GM13977 (cell line): ENCODE measurements at regions not wholly inside any gene's neighbourhood (a gene's known extent, or its start where the extent isn't known, plus 50 kb on each side); places are given as distances from the start of the nearest gene placed in this dataset.

Source experiments
- DNase-seq: peaks from one replicate; pipeline ENCODE4 v3.0.0; 2012; ENCODE audit warnings: low spot score
- in situ Hi-C: fragments of 300-500 bp; cut with MboI; formaldehyde crosslinking; loops from one replicate; pipeline ENCODE4 v1.12.0; 2022; ENCODE audit warnings: low sequenced_read_pairs, low pct_unique_long_range_greater_than_20kb, mixed read lengths, inconsistent platforms; ENCODE audit not compliant: unreplicated experiment
- TF ChIP-seq, protein P1 (sequence below): IDR thresholded peaks from 2 replicates; pipeline ENCODE4 v1.5.1; 2012; ENCODE audit warnings: mild to moderate bottlenecking, control low read depth; ENCODE audit not compliant: insufficient read depth; ENCODE audit errors: extremely low read depth, missing control alignments

DNA sequence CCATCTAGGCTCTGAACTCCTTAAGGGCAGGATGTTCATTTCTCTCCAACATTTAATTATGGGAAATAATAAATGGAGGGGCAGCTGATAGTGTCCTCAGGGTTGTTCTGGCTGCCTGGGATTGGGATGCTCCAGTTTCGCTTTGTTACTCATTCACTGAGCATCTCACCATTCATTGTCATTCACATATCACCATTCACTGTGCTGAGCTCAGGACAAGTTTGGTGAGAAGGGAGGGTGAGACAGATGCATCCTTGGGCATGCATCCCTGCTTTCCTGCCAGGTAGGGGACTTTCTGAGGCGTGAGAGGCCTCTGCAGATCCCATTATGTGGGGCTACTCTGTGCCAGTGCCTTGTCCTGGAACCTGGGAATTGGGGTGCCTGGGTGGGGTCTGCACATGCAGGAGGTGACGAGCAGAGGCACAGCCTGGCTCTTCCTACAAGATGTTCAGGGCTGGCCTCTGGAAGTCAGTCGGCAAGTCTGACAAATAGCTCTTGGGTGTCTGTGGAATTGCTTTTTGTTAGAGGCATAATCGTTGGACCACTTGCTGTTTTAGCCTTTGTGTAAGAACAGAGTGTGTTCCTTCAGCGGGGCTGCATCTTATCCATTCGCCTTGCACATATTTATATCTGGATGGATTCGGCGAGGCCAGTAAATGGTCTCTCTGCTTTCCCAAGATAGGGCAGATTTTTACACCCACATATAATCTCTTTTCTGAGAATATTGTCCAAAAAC, 323.2 kb upstream of the THSD7B start:
- no peak for DNase-seq
- in situ Hi-C loops, result no loop called here
- TF ChIP-seq, protein P1, sequence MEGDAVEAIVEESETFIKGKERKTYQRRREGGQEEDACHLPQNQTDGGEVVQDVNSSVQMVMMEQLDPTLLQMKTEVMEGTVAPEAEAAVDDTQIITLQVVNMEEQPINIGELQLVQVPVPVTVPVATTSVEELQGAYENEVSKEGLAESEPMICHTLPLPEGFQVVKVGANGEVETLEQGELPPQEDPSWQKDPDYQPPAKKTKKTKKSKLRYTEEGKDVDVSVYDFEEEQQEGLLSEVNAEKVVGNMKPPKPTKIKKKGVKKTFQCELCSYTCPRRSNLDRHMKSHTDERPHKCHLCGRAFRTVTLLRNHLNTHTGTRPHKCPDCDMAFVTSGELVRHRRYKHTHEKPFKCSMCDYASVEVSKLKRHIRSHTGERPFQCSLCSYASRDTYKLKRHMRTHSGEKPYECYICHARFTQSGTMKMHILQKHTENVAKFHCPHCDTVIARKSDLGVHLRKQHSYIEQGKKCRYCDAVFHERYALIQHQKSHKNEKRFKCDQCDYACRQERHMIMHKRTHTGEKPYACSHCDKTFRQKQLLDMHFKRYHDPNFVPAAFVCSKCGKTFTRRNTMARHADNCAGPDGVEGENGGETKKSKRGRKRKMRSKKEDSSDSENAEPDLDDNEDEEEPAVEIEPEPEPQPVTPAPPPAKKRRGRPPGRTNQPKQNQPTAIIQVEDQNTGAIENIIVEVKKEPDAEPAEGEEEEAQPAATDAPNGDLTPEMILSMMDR, result no peak

DNA sequence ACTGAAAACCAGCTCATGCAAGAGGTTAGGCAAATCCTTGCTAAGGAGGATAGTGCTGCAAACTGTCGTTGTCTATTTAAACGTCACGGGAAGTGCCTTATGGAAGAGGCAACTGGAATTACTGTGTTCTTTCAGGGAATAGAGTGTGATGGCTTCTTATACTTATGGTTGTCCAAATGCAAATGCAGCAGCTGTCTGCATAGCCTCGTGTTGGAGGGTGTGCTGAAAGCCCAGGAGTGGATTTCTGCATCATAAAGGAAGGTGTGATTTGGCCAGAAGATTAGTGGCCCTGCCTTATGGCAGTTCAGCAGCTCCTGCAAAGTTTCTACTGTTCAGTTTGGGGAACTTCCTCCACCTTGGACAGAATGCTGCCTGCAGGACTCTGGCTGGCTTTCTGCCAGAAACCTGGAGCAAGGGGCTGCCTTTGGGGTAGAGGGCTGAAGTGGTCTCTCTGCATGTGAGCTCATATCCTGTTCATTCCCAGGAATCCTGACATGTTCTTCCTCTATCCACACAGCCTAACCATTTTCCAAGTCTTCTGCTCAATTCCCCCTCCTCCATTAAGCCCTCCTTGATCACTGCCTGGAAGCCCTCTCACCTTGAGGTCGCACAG, 321.2 kb upstream of the CXCR4 start:
- no peak for DNase-seq
- TF ChIP-seq, protein P1, result no peak
- in situ Hi-C loops, result no loop called here

DNA sequence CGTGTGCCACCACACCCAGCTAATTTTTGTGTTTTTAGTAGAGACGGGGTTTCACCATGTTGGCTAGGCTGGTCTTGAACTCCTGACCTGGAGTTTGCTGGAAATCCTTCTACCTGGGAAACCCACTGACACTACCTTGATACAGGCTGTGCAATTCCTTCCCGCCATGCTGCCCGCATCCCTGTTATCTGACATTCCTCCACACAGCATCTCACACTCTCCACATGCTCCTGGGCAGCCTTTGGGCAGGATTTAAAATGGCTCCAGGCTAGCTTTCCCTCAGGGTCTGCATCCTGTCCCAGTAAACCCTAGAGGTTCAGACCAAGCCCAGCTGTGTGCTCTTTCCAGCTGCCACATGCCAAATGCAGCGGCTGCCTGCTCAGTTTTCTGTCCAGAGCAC, 319.5 kb upstream of the CXCR4 start:
- TF ChIP-seq, protein P1, result no peak
- DNase-seq, result no peak
- in situ Hi-C loops, result no loop called here

DNA sequence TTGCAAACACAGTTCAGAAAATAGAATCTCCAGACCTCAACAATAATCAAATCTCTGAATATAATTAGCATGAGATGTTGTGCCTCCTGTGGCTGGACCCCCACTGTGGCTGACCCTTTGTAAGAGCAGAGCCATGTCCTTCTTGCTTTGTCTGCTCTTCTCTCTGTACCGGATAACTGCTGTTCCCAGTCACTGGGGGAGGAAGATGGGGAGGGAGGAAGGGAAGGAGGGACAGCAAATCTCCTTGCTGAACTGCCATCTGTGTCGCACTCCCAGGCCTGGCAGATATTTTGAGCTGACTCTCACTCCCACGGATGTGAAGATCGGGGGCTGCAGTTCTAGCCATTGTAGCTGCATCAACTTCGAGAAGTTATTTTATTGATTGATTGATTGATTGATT, 319.0 kb upstream of the CXCR4 start:
- in situ Hi-C loops, result no loop called here
- TF ChIP-seq, protein P1, result no peak
- DNase-seq, result no peak

DNA sequence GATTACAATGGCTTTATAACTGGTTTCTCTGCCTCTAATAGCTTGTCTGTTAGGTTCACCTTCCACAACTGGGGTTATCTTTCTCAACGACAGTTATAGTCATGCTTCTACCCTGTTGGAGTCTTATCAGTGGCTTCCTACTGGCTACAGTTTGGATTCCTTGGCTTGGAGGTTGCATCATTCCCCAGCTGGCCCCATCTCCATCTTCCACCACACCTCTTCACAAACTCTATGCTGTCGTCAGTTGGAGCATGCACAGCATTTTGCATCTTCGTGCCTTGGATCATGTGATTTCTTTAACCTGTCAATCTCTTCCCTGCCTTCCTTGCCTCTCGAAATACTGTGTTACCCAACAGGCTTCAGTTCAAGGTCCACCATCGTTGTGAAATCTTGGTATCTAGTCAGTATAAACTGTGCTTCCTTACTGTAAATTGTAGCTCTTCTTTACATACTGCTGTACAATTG, 316.3 kb upstream of the CXCR4 start:
- TF ChIP-seq, protein P1, result no peak
- in situ Hi-C loops, result no loop called here
- DNase-seq, result no peak

DNA sequence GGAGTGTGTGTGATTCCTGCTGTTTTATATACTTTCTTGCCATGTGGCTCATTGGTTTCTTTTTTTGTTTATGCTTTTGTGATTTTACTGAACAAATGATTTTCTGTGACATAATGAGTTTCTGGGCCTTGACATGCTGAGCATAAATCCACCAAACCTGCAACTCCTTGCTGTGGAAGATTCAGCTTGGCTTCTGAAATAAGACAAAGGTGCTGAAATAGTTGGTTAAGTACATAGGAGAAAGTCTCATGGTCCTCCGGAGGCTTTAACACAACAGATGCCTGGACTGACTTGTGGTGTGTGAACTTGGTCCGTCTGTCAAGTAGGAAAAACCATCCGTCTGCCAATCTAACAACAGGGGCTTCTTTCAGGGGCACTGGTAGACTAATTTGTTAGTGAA, 315.3 kb upstream of the CXCR4 start:
- TF ChIP-seq, protein P1, result no peak
- in situ Hi-C loops, result no loop called here
- no peak for DNase-seq
